ENCODE measurements at regions not wholly inside any gene's neighbourhood (a gene's known extent, or its start where the extent isn't known, plus 50 kb on each side); places are given as distances from the start of the nearest gene placed in this dataset.

DNA sequence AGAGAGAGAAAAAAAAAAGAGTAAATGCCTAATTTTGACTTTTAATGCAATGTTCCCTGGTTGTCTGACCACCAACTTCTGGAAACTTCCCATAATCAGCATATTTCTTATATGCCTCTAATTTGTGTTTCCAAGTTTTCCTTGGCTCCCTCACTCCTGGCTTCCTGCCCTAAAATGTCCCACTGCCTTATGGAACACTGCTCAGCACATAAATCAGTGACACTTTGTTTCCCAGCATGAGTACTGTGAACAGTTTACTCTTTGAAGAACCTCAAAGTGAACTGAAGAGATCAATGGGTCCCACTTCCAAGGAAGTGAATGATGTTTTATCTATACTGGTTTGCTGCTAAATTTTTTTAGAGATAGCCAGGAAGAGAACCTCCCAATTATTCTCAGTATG, 271.3 kb upstream of the PRMT6 start:
- Histone ChIP-seq H3K4me3 (ENCODE audit: low read depth in 1 of 3, low read length in 3 of 3) (no peak overlapping the region), H3K9me3 (ENCODE audit: control insufficient read depth in 2 of 2, insufficient read depth in 1 of 2, low read depth in 1 of 2, low read length in 1 of 2) (no peaks in the 10 kb centered on the region), H3K4me1 (ENCODE audit: control insufficient read depth in 3 of 3, insufficient read depth in 2 of 3, low read depth in 1 of 3, low read length in 2 of 3) (no peaks in the 10 kb centered on the region), H3K27ac (ENCODE audit: low read depth in 1 of 3, low read length in 2 of 3) (no peak overlapping the region), H3K36me3 (ENCODE audit: control insufficient read depth in 3 of 3, insufficient read depth in 2 of 3, low read depth in 1 of 3, low read length in 3 of 3) (no peaks in the 10 kb centered on the region), H3K27me3 (ENCODE audit: control insufficient read depth in 3 of 3, insufficient read depth in 3 of 3, low read length in 3 of 3) (no peaks in the 10 kb centered on the region)
- DNase-seq (no peak), FAIRE-seq (no peak)

DNA sequence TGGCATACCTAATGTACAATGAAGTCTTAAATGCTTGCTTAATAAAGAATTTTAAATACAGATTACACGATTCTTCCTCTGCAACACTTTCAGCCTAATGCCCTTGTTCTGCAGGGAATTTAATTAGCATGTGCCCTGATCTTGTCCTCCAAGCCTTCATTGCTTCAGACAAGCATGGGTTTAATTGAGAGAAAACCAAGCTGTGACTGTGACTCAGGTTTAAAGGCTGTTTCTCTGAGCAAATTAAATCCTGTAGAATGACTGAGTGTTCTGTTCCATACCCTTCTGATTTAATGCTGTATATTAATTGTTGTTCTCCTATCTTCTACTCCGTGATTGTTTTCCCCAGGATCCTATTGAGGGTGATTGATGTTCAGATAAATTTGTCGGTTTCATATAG, 269.0 kb upstream of the PRMT6 start:
- FAIRE-seq (no peak), DNase-seq (no peak)
- 46 to 62% (median 60%) methylated on average over 3 of the region's 3 CpGs for WGBS, 3 donors
- H3K27me3 ChIP-seq (ENCODE audit: control insufficient read depth in 3 of 3, insufficient read depth in 3 of 3, low read length in 3 of 3) = no peaks in the 10 kb centered on the region
- no peak overlapping the region for H3K4me3 ChIP-seq (ENCODE audit: low read depth in 1 of 3, low read length in 3 of 3)
- no peaks in the 10 kb centered on the region for H3K36me3 ChIP-seq (ENCODE audit: control insufficient read depth in 3 of 3, insufficient read depth in 2 of 3, low read depth in 1 of 3, low read length in 3 of 3)
- no peak overlapping the region for H3K27ac ChIP-seq (ENCODE audit: low read depth in 1 of 3, low read length in 2 of 3)
- no peaks in the 10 kb centered on the region for H3K4me1 ChIP-seq (ENCODE audit: control insufficient read depth in 3 of 3, insufficient read depth in 2 of 3, low read depth in 1 of 3, low read length in 2 of 3)
- no peaks in the 10 kb centered on the region for H3K9me3 ChIP-seq (ENCODE audit: control insufficient read depth in 2 of 2, insufficient read depth in 1 of 2, low read depth in 1 of 2, low read length in 1 of 2)

DNA sequence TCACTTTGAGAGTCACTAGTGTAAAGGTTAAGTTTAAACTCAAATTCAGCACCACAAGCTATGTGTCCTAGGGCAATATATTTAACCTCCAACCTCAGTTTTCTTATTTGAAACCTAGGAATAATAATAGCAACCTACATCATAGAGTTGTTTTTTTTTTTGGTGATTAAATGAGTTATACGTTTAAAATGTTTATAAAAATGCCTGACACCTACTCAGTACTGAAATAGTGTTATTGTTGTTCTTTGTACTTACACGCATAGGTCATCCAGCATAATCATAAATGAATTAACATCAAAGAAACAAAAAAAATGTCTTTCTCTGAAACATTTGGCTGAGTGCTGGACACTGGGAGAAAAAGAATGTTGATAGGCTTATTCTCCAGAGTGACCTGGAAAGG, 266.8 kb upstream of the PRMT6 start:
- no peaks in the 10 kb centered on the region for H3K27me3 ChIP-seq (ENCODE audit: control insufficient read depth in 3 of 3, insufficient read depth in 3 of 3, low read length in 3 of 3)
- no peak overlapping the region for H3K4me3 ChIP-seq (ENCODE audit: low read depth in 1 of 3, low read length in 3 of 3)
- H3K27ac ChIP-seq (ENCODE audit: low read depth in 1 of 3, low read length in 2 of 3) = no peak overlapping the region
- DNase-seq = no peak
- FAIRE-seq = no peak
- WGBS, 3 donors = 73 to 80% (median 75%) methylated on average over 2 of the region's 2 CpGs
- no peaks in the 10 kb centered on the region for H3K9me3 ChIP-seq (ENCODE audit: control insufficient read depth in 2 of 2, insufficient read depth in 1 of 2, low read depth in 1 of 2, low read length in 1 of 2)
- H3K36me3 ChIP-seq (ENCODE audit: control insufficient read depth in 3 of 3, insufficient read depth in 2 of 3, low read depth in 1 of 3, low read length in 3 of 3) = no peaks in the 10 kb centered on the region
- H3K4me1 ChIP-seq (ENCODE audit: control insufficient read depth in 3 of 3, insufficient read depth in 2 of 3, low read depth in 1 of 3, low read length in 2 of 3) = no peaks in the 10 kb centered on the region

DNA sequence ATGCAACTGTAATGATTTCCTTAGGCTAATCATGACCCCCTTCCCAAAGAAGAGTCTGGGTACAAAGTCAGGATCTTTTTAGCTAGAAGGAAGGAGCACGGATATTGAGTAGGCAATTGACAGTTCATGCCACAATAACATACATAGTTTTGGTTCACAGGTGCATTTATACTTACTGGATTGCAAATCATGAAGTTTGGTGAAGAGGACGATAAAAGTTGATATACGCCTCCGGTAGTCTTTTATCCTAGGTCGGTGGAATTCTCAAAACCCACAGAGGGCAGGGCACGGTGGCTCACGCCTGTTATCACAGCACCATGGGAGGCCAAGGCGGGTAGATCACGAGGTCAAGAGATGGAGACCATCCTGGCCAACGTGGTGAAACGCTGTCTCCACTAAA, 265.4 kb upstream of the PRMT6 start:
- no peak overlapping the region for H3K4me3 ChIP-seq (ENCODE audit: low read depth in 1 of 3, low read length in 3 of 3)
- no peaks in the 10 kb centered on the region for H3K36me3 ChIP-seq (ENCODE audit: control insufficient read depth in 3 of 3, insufficient read depth in 2 of 3, low read depth in 1 of 3, low read length in 3 of 3)
- H3K27me3 ChIP-seq (ENCODE audit: control insufficient read depth in 3 of 3, insufficient read depth in 3 of 3, low read length in 3 of 3) = no peaks in the 10 kb centered on the region
- no peak overlapping the region for H3K27ac ChIP-seq (ENCODE audit: low read depth in 1 of 3, low read length in 2 of 3)
- DNase-seq (no peak), FAIRE-seq (no peak)
- WGBS, 3 donors = 84 to 88% (median 85%) methylated on average over 11 of the region's 11 CpGs
- no peaks in the 10 kb centered on the region for H3K9me3 ChIP-seq (ENCODE audit: control insufficient read depth in 2 of 2, insufficient read depth in 1 of 2, low read depth in 1 of 2, low read length in 1 of 2)
- H3K4me1 ChIP-seq (ENCODE audit: control insufficient read depth in 3 of 3, insufficient read depth in 2 of 3, low read depth in 1 of 3, low read length in 2 of 3) = no peaks in the 10 kb centered on the region

DNA sequence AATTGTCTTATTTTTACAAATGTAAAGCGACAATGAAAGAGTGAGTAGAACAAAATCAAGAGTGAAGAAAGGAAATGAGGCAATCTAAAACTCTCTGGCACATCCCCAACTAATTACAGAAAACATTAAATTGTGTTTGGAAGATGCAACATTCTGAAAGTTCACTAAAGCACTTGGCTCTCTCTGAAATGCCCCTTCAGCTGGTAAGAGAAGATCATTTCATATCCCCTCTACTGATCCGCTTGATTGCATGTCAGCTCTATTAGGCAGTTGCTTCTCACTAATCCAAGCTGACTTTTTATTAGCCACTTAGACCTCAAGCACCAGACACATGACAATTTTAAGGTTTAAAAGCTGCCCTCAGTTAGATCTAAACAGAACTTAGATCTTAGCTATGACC, 262.8 kb upstream of the PRMT6 start:
- Histone ChIP-seq H3K9me3 (ENCODE audit: control insufficient read depth in 2 of 2, insufficient read depth in 1 of 2, low read depth in 1 of 2, low read length in 1 of 2) (no peaks in the 10 kb centered on the region), H3K27ac (ENCODE audit: low read depth in 1 of 3, low read length in 2 of 3) (no peak overlapping the region), H3K4me1 (ENCODE audit: control insufficient read depth in 3 of 3, insufficient read depth in 2 of 3, low read depth in 1 of 3, low read length in 2 of 3) (no peaks in the 10 kb centered on the region), H3K27me3 (ENCODE audit: control insufficient read depth in 3 of 3, insufficient read depth in 3 of 3, low read length in 3 of 3) (no peaks in the 10 kb centered on the region), H3K4me3 (ENCODE audit: low read depth in 1 of 3, low read length in 3 of 3) (no peak overlapping the region), H3K36me3 (ENCODE audit: control insufficient read depth in 3 of 3, insufficient read depth in 2 of 3, low read depth in 1 of 3, low read length in 3 of 3) (no peaks in the 10 kb centered on the region)
- DNase-seq (no peak), FAIRE-seq (no peak)
- 59 to 64% (median 63%) methylated on average over 2 of the region's 2 CpGs for WGBS, 3 donors

DNA sequence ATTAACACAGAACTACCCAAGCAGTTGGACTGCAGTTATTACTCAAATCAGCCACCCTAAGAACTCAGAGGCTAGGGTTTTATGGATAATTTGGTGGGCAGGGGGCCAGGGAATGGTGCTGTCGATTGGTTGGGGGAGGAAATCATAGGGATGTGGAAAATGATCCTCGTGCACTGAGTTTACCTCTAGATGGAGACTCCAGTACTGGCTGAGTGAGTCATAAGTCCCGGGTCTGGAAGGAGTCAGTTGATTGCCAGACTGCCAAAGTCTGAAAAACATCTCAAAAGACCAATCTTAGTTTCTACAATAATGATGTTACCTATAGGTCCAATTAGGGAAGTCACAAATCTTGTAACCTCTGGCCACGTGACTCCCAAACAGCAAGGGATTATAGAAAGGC, 257.5 kb upstream of the PRMT6 start:
- no peaks in the 10 kb centered on the region for H3K36me3 ChIP-seq (ENCODE audit: control insufficient read depth in 3 of 3, insufficient read depth in 2 of 3, low read depth in 1 of 3, low read length in 3 of 3)
- no peaks in the 10 kb centered on the region for H3K4me1 ChIP-seq (ENCODE audit: control insufficient read depth in 3 of 3, insufficient read depth in 2 of 3, low read depth in 1 of 3, low read length in 2 of 3)
- no peaks in the 10 kb centered on the region for H3K9me3 ChIP-seq (ENCODE audit: control insufficient read depth in 2 of 2, insufficient read depth in 1 of 2, low read depth in 1 of 2, low read length in 1 of 2)
- no peak overlapping the region for H3K27ac ChIP-seq (ENCODE audit: low read depth in 1 of 3, low read length in 2 of 3)
- FAIRE-seq = no peak
- H3K27me3 ChIP-seq (ENCODE audit: control insufficient read depth in 3 of 3, insufficient read depth in 3 of 3, low read length in 3 of 3) = no peaks in the 10 kb centered on the region
- no peak overlapping the region for H3K4me3 ChIP-seq (ENCODE audit: low read depth in 1 of 3, low read length in 3 of 3)
- no peak for DNase-seq
- WGBS, 3 donors = 44 to 67% (median 48%) methylated on average over 4 of the region's 4 CpGs

DNA sequence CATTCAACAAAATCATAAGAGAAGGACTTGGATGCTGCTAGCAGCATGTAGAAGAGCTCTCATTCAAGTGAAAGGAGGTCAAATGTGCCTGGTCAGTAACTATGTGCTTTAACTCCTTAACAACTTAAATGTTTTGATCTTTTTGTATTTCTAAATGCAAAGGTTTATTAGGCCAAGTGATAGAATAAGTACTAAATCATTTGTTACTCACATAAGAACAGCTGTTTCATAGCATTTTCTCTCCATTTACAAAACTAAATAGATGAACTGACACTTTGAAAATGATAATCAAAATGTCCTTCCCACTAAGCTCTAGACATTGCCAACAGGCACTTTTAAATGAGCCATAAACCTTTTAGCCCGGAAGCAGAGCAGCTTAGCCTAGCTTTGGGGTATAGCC, 254.3 kb upstream of the PRMT6 start:
- H3K4me1 ChIP-seq (ENCODE audit: control insufficient read depth in 3 of 3, insufficient read depth in 2 of 3, low read depth in 1 of 3, low read length in 2 of 3) = no peaks in the 10 kb centered on the region
- DNase-seq (no peak), FAIRE-seq (no peak)
- no peak overlapping the region for H3K4me3 ChIP-seq (ENCODE audit: low read depth in 1 of 3, low read length in 3 of 3)
- WGBS, 3 donors = 49 to 69% (median 66%) methylated on average over 1 of the region's 1 CpG
- no peaks in the 10 kb centered on the region for H3K9me3 ChIP-seq (ENCODE audit: control insufficient read depth in 2 of 2, insufficient read depth in 1 of 2, low read depth in 1 of 2, low read length in 1 of 2)
- H3K27ac ChIP-seq (ENCODE audit: low read depth in 1 of 3, low read length in 2 of 3) = no peak overlapping the region
- no peaks in the 10 kb centered on the region for H3K27me3 ChIP-seq (ENCODE audit: control insufficient read depth in 3 of 3, insufficient read depth in 3 of 3, low read length in 3 of 3)
- H3K36me3 ChIP-seq (ENCODE audit: control insufficient read depth in 3 of 3, insufficient read depth in 2 of 3, low read depth in 1 of 3, low read length in 3 of 3) = no peaks in the 10 kb centered on the region

DNA sequence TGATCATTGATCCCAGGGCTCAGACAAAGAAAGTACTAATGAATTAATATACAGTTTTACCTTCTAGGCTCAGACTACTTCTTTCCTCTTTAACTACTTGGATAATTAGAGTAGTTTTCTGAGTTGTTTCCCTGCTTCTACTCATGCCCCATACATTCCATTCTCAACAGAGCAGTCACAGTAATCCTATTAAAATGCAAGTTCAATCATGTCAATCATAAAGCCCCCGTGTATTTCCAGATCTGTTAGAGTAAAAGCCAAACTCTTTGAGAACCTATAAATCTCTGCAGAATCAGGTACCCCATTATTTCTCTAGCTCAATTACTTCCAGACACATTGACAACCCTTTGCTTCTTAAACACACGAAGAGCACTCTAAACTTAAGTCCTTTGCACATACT, 242.1 kb upstream of the PRMT6 start:
- Histone ChIP-seq H3K4me3 (ENCODE audit: low read depth in 1 of 3, low read length in 3 of 3) (no peak overlapping the region), H3K9me3 (ENCODE audit: control insufficient read depth in 2 of 2, insufficient read depth in 1 of 2, low read depth in 1 of 2, low read length in 1 of 2) (peaks cover 0 to 4% of the 10 kb centered on the region in 2 donors), H3K36me3 (ENCODE audit: control insufficient read depth in 3 of 3, insufficient read depth in 2 of 3, low read depth in 1 of 3, low read length in 3 of 3) (no peaks in the 10 kb centered on the region), H3K27me3 (ENCODE audit: control insufficient read depth in 3 of 3, insufficient read depth in 3 of 3, low read length in 3 of 3) (no peaks in the 10 kb centered on the region), H3K27ac (ENCODE audit: low read depth in 1 of 3, low read length in 2 of 3) (no peak overlapping the region), H3K4me1 (ENCODE audit: control insufficient read depth in 3 of 3, insufficient read depth in 2 of 3, low read depth in 1 of 3, low read length in 2 of 3) (no peaks in the 10 kb centered on the region)
- FAIRE-seq (no peak), DNase-seq (no peak)
- 62 to 74% (median 66%) methylated on average over 2 of the region's 2 CpGs for WGBS, 3 donors

DNA sequence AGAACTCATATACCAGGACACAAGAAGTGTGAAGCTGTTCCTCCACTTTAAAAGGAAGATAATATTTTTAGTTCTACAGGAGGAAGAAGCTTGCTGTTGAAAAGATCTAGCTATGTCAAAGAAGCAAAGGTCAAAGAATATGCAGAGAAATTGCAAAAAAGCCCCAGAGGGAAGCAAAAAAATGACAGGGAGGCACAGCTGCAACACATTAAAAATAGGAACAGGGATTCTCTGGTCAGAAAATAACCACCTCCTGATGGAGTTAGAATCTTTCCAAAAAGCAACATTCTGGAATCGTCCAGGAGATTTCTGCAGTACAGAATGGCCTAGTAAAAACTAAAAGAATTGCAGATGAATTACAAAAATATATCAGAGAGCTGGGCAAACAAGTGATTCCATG, 238.9 kb upstream of the PRMT6 start:
- FAIRE-seq = no peak

More for the DNA sequence above, 238.9 kb upstream of the PRMT6 start:
- no peaks in the 10 kb centered on the region for H3K4me1 ChIP-seq (ENCODE audit: control insufficient read depth in 3 of 3, insufficient read depth in 2 of 3, low read depth in 1 of 3, low read length in 2 of 3)
- no peak overlapping the region for H3K4me3 ChIP-seq (ENCODE audit: low read depth in 1 of 3, low read length in 3 of 3)
- no peaks in the 10 kb centered on the region for H3K36me3 ChIP-seq (ENCODE audit: control insufficient read depth in 3 of 3, insufficient read depth in 2 of 3, low read depth in 1 of 3, low read length in 3 of 3)
- no peaks in the 10 kb centered on the region for H3K9me3 ChIP-seq (ENCODE audit: control insufficient read depth in 2 of 2, insufficient read depth in 1 of 2, low read depth in 1 of 2, low read length in 1 of 2)
- no peak overlapping the region for H3K27ac ChIP-seq (ENCODE audit: low read depth in 1 of 3, low read length in 2 of 3)
- H3K27me3 ChIP-seq (ENCODE audit: control insufficient read depth in 3 of 3, insufficient read depth in 3 of 3, low read length in 3 of 3) = no peaks in the 10 kb centered on the region
- DNase-seq = no peak
- 34 to 50% (median 38%) methylated on average over 1 of the region's 1 CpG for WGBS, 3 donors
